NT2/D1 (cell line): ENCODE measurements at regions not wholly inside any gene's neighbourhood (a gene's known extent, or its start where the extent isn't known, plus 50 kb on each side); places are given as distances from the start of the nearest gene placed in this dataset.

Source experiments
- SUZ12 ChIP-seq: IDR thresholded peaks from 2 replicates; pipeline ENCODE4 v1.6.1; 2011; ENCODE audit not compliant: insufficient read length, insufficient read depth; ENCODE audit errors: extremely low read depth
- YY1 ChIP-seq: IDR thresholded peaks from 2 replicates; pipeline ENCODE4 v1.6.1; 2011; ENCODE audit not compliant: insufficient read length, insufficient read depth

DNA sequence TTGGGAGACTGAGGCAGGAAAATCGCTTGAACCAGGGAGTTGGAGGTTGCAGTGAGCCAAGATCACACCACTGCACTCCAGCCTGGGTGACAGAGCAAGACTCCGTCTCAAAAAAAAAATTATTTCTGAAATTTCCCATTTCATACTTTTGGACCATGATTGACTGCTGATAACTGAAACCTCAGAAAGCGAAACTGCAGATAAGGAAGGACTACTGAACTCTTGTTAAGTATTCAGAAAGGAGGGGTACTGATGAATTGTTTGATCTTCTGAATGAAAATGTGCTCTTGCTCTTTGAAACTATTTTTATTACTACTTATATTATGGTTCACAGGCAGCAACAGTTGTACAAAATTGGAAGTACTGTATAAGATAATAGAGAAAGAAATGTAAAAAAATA lies 69.0 kb downstream of the HDGFL1 start:
- TF ChIP-seq YY1 = no peak
- TF ChIP-seq SUZ12 = no peak
